BE2C (cell line): ENCODE measurements at regions not wholly inside any gene's neighbourhood (a gene's known extent, or its start where the extent isn't known, plus 50 kb on each side); places are given as distances from the start of the nearest gene placed in this dataset.

Experiments
- DNase-seq: peaks from one replicate; pipeline ENCODE4 v3.0.0-alpha.2; 2020
- H3K27me3 ChIP-seq: fragments of 250-450 bp; sonication (Bioruptor Pico); 2 replicates; pipeline ENCODE4 v1.5.1; 2020; ENCODE audit warnings: mild to moderate bottlenecking
- H3K36me3 ChIP-seq: fragments of 250-450 bp; sonication (Bioruptor Pico); 2 replicates; pipeline ENCODE4 v1.5.1; 2020; ENCODE audit warnings: mild to moderate bottlenecking
- H3K4me1 ChIP-seq: fragments of 250-450 bp; sonication (Bioruptor Pico); 2 replicates; pipeline ENCODE4 v1.5.1; 2020
- H3K4me3 ChIP-seq: 2 replicates; pipeline ENCODE4 v1.5.1; 2011; ENCODE audit warnings: low read depth, low read length
- H3K9me3 ChIP-seq: fragments of 250-450 bp; sonication (Bioruptor Pico); 2 replicates; pipeline ENCODE4 v1.5.1; 2020
- TF ChIP-seq, protein P1 (sequence below): IDR thresholded peaks from 2 replicates; pipeline ENCODE4 v1.5.1; 2012; ENCODE audit warnings: mild to moderate bottlenecking, low read depth, low read length

DNA sequence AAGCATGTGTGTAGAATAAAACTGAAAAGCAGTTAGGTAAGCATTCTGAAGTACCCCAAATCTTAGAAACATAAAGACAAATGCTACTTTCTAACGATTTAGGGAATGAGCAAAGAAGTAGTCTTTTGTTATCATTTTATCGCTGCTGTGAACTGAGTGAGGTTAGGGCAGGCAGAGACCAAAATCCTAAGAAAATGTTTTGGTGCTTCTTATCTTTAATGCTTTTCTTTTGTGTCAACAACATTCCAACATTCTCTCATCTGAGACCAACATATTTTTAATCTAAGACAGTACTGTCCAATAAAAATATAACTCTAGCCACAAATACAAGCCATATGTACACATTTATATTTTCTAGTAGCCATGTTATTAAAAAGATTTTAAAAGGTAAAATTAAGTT, 789.4 kb upstream of the PIK3C3 start:
- H3K27me3 ChIP-seq = no peaks in the 10 kb centered on the region
- no peaks in the 10 kb centered on the region for H3K4me1 ChIP-seq
- H3K9me3 ChIP-seq = no peaks in the 10 kb centered on the region
- no peak overlapping the region for H3K4me3 ChIP-seq
- no peak for DNase-seq
- TF ChIP-seq, protein P1, sequence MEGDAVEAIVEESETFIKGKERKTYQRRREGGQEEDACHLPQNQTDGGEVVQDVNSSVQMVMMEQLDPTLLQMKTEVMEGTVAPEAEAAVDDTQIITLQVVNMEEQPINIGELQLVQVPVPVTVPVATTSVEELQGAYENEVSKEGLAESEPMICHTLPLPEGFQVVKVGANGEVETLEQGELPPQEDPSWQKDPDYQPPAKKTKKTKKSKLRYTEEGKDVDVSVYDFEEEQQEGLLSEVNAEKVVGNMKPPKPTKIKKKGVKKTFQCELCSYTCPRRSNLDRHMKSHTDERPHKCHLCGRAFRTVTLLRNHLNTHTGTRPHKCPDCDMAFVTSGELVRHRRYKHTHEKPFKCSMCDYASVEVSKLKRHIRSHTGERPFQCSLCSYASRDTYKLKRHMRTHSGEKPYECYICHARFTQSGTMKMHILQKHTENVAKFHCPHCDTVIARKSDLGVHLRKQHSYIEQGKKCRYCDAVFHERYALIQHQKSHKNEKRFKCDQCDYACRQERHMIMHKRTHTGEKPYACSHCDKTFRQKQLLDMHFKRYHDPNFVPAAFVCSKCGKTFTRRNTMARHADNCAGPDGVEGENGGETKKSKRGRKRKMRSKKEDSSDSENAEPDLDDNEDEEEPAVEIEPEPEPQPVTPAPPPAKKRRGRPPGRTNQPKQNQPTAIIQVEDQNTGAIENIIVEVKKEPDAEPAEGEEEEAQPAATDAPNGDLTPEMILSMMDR = no peak
- no peaks in the 10 kb centered on the region for H3K36me3 ChIP-seq

DNA sequence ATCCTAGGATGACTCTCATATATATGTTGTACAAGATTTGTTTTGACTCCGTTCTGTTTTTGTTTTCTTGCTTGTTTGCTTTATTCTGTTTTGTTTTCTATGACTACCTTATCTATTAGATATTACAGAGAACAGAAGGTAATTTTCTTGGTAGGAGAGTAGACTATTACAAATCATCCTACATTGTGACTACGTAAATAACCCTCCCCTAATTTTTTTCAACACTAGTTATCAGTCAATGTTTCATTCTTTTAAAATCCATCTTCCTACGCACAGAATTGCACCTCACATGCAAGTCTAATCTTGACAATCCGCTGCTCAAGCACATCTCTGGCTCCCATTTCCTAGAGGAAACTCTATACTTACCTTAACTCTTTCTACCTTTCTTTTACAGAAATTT, 792.3 kb upstream of the PIK3C3 start:
- Histone ChIP-seq H3K9me3 (no peaks in the 10 kb centered on the region), H3K27me3 (no peaks in the 10 kb centered on the region), H3K36me3 (no peaks in the 10 kb centered on the region), H3K4me1 (no peaks in the 10 kb centered on the region), H3K4me3 (no peak overlapping the region)
- DNase-seq = no peak
- TF ChIP-seq, protein P1 = no peak

DNA sequence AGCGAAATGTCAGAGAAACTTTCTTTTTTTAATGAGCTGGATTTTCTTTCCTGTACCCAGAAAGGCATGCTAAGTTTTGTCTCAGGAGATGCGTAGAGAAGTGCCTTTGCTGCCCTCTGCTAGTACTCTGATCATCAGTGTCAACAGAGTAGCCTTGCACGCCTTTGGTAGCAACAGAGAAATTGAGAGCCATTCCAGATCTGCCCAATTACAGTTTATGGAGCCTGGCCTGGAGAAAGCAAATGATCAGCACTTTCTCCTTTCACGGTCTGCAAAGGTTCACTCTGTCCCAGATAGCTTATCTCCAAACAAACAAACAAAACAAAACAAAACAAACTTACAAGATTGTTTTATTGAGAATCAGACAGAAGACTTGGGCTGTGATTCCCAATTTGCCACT, 792.8 kb upstream of the PIK3C3 start:
- Histone ChIP-seq H3K4me1 (no peaks in the 10 kb centered on the region), H3K36me3 (no peaks in the 10 kb centered on the region)
- TF ChIP-seq, protein P1 = no peak

DNA sequence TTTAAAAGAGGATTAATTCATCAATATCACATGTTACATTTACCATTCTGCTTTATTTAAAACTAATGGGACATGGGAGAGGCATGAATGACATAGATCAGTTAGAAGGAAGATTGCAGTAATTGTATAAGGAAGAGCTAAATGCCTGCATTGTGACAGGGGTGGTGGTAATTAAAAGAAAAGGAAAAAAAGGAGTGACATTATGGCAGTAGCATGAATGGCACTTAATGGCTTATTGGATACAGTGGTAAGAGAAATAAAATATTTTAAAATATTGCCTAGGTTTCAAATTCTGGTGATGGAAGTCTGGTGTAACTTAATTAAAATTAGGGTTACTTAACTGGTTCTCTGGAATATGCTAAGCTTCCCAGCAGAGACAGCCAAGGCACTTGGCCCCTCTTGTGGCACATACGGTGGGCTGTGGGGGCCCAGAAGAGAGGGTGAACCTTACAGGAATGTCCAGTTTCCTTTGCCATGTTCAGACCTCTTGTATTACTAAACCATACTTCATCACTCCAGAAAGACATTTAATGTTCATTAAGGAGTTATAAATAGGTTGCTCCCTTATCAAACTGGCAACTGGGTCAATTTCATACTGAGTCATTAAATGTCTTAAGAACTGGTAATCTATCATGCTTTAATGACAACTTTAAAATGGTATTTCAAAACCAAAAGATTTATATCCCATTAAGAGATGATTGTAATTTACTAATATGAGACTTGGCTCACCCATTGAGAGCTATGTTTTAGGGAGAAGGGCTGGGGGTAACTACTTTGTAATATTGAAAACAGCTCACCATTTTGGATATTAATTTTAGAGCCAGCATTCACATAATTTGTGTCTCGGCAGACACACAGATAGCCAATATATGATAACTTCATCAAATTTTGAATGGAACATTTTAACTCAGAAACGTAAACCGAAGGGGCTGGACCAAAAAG, 798.9 kb upstream of the PIK3C3 start:
- Histone ChIP-seq H3K4me1 (no peaks in the 10 kb centered on the region), H3K36me3 (no peaks in the 10 kb centered on the region), H3K9me3 (no peaks in the 10 kb centered on the region), H3K4me3 (no peak overlapping the region), H3K27me3 (no peaks in the 10 kb centered on the region)
- DNase-seq = no peak
- TF ChIP-seq, protein P1 = no peak

More for the DNA sequence above, 792.8 kb upstream of the PIK3C3 start:
- no peak for DNase-seq
- Histone ChIP-seq H3K9me3 (no peaks in the 10 kb centered on the region), H3K27me3 (no peaks in the 10 kb centered on the region), H3K4me3 (no peak overlapping the region)

DNA sequence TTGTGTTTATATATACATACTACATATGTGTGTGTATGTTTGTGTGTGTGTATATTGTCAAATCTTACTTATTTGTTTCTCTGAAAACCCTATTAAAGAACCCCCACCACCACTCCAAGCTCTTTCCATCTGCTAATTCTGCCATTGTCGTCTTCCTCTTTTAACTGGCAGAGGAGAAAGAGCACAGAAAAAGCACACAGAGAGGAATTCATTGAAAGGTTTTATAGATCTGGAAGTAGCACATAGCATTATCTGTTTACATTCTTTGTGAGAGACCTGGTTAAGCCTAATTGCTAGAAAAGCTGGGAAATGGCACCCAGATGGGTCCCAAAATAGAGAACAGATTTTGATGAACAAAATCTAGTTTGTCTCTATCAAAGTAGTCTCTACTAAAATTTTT, 800.0 kb upstream of the PIK3C3 start:
- DNase-seq = no peak
- H3K36me3 ChIP-seq = no peaks in the 10 kb centered on the region
- no peaks in the 10 kb centered on the region for H3K27me3 ChIP-seq
- H3K9me3 ChIP-seq = no peaks in the 10 kb centered on the region
- no peaks in the 10 kb centered on the region for H3K4me1 ChIP-seq
- TF ChIP-seq, protein P1 = no peak
- no peak overlapping the region for H3K4me3 ChIP-seq

DNA sequence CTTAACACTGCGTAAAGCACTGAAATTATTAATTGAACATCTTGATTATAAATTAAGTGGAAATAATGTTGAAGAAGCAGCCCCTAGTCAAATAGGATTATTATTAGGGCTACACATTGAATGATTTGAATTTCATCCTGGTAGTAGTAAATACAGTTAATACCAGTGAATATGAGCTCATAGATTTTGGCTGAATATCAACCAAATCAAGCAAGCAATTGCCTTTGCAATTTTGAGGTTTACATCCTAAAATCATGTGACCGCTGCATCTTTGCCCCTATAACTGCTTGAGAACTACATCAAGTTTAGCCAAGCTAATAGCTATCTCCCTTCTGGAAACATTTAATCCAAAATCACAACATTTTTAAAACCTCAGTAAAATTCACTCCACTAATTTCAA, 801.2 kb upstream of the PIK3C3 start:
- TF ChIP-seq, protein P1 = no peak
- Histone ChIP-seq H3K9me3 (no peaks in the 10 kb centered on the region), H3K36me3 (no peaks in the 10 kb centered on the region), H3K4me1 (no peaks in the 10 kb centered on the region), H3K27me3 (no peaks in the 10 kb centered on the region), H3K4me3 (no peak overlapping the region)
- no peak for DNase-seq
